ENCODE measurements at regions not wholly inside any gene's neighbourhood (a gene's known extent, or its start where the extent isn't known, plus 50 kb on each side); places are given as distances from the start of the nearest gene placed in this dataset.

DNA sequence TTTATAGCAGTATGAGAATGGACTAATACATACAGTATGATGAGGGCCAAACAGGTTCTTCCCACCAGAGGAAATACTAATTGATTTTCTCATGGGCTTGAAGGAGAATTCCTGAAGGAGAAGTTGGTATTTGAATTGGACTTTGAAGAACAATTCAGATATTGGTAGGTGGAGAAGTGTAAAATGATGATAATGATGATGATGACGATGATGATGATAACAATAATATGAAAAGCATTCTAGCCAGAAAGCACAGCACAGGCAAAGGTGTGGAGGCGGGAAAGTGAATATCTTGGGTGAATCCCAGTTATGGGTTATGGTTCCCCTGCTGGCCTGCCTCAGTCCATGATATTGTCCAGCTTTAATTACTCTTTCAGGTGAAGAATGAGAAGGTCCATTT lies 562.4 kb upstream of the SALL1 start:
- TF ChIP-seq, protein P1, sequence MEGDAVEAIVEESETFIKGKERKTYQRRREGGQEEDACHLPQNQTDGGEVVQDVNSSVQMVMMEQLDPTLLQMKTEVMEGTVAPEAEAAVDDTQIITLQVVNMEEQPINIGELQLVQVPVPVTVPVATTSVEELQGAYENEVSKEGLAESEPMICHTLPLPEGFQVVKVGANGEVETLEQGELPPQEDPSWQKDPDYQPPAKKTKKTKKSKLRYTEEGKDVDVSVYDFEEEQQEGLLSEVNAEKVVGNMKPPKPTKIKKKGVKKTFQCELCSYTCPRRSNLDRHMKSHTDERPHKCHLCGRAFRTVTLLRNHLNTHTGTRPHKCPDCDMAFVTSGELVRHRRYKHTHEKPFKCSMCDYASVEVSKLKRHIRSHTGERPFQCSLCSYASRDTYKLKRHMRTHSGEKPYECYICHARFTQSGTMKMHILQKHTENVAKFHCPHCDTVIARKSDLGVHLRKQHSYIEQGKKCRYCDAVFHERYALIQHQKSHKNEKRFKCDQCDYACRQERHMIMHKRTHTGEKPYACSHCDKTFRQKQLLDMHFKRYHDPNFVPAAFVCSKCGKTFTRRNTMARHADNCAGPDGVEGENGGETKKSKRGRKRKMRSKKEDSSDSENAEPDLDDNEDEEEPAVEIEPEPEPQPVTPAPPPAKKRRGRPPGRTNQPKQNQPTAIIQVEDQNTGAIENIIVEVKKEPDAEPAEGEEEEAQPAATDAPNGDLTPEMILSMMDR (IDR thresholded peaks at IDR 0.05; ENCODE audit: low read depth, low read length), result no peak
- TF ChIP-seq EZH2phosphoT487 (IDR thresholded peaks at IDR 0.05; ENCODE audit: low read depth), result no peak
